Stomach (tissue), 4 donors: ENCODE measurements at regions not wholly inside any gene's neighbourhood (a gene's known extent, or its start where the extent isn't known, plus 50 kb on each side); places are given as distances from the start of the nearest gene placed in this dataset.

Experiments
- CTCF ChIP-seq, 7 experiments: fragments of 450-650 bp in 4 of 7; fragments of 200-600 bp in 3 of 7; sonication (generic) in 3 of 7; IDR thresholded peaks; one replicate each; pipeline ENCODE4 v1.5.1; 2016 to 2019; ENCODE audit warnings: antibody characterized with exemption in 7 of 7, control low read depth in 2 of 7, mild to moderate bottlenecking in 1 of 7
- EP300 ChIP-seq: sonication (generic); formaldehyde crosslinking; IDR thresholded peaks from one replicate; pipeline ENCODE4 v1.6.1; 2017; ENCODE audit warnings: antibody characterized with exemption
- POLR2A ChIP-seq, 4 donors: fragments of 450-650 bp; IDR thresholded peaks; one replicate each; pipeline ENCODE4 v1.6.1; 2016; ENCODE audit warnings: antibody characterized with exemption in 4 of 4, control low read depth in 2 of 4, mild to moderate bottlenecking in 1 of 4, moderate library complexity in 1 of 4

GRCh38 chr1:104636581-104636980, 886.9 kb downstream of the AMY1C start:
- no peak for TF ChIP-seq EP300
- TF ChIP-seq POLR2A (IDR thresholded peaks at IDR 0.05) = no peak
- TF ChIP-seq CTCF (IDR thresholded peaks at IDR 0.05) = no peak
